ENCODE measurements at regions not wholly inside any gene's neighbourhood (a gene's known extent, or its start where the extent isn't known, plus 50 kb on each side); places are given as distances from the start of the nearest gene placed in this dataset.
"Not testable (repeated sequence)": the region's sequence is repeated elsewhere in the genome, so short reads cannot be mapped to it uniquely, and the experiment has no call there.

- no peaks in the 10 kb centered on the region for H3K27me3 ChIP-seq (ENCODE audit: insufficient read depth, low read length, poor library complexity, severe bottlenecking)
- H3K9me2 ChIP-seq (replicated peaks; ENCODE audit: low read depth, low read length): no peaks in the 10 kb centered on the region
- H3K9ac ChIP-seq (ENCODE audit: low read depth, low read length, poor library complexity, severe bottlenecking): no peak overlapping the region
- no peak overlapping the region for H2AFZ ChIP-seq (ENCODE audit: low read length)
- H3K4me3 ChIP-seq (ENCODE audit: low read length, poor library complexity, severe bottlenecking): no peak overlapping the region
- no peaks in the 10 kb centered on the region for H3F3A ChIP-seq (ENCODE audit: low read depth)
- no peak overlapping the region for H3K4me2 ChIP-seq (ENCODE audit: low read depth, low read length, poor library complexity, severe bottlenecking)
- no peaks in the 10 kb centered on the region for H4K20me1 ChIP-seq (ENCODE audit: insufficient read depth, low read length, poor library complexity, severe bottlenecking)
- no peaks in the 10 kb centered on the region for H3K79me2 ChIP-seq (ENCODE audit: insufficient read depth, low read length)
- H3K36me3 ChIP-seq (ENCODE audit: insufficient read depth, low read length): no peaks in the 10 kb centered on the region
- TF ChIP-seq EZH2phosphoT487 (IDR thresholded peaks at IDR 0.05; ENCODE audit: borderline replicate concordance) (no peak), CTCF (conservative IDR thresholded peaks at IDR 0.05; ENCODE audit: low read length) (no peak)
- no peaks in the 10 kb centered on the region for H3K4me1 ChIP-seq (ENCODE audit: insufficient read depth, low read length, poor library complexity, severe bottlenecking)
- H3K9me3 ChIP-seq (ENCODE audit: insufficient read depth, low read depth, low read length): no peaks in the 10 kb centered on the region
These were observed 213.1 kb downstream of the MSX2 start for GRCh38 chr5:174937201-174938123.

- no peaks in the 10 kb centered on the region for H3K27me3 ChIP-seq (ENCODE audit: insufficient read depth, low read length, poor library complexity, severe bottlenecking)
- H3K9me3 ChIP-seq (ENCODE audit: insufficient read depth, low read depth, low read length): no peaks in the 10 kb centered on the region
These were observed 211.6 kb downstream of the MSX2 start for GRCh38 chr5:174935854-174936474.

GRCh38 chr5:174931033-174931432 lies 206.7 kb downstream of the MSX2 start:
- H3K4me3 ChIP-seq (ENCODE audit: low read length, poor library complexity, severe bottlenecking): not testable (repeated sequence)

More at GRCh38 chr5:174935854-174936474, 211.6 kb downstream of the MSX2 start:
- Histone ChIP-seq H3K4me3 (ENCODE audit: low read length, poor library complexity, severe bottlenecking) (no peak overlapping the region), H3K9ac (ENCODE audit: low read depth, low read length, poor library complexity, severe bottlenecking) (no peak overlapping the region), H3K36me3 (ENCODE audit: insufficient read depth, low read length) (no peaks in the 10 kb centered on the region), H3F3A (ENCODE audit: low read depth) (no peaks in the 10 kb centered on the region), H3K4me1 (ENCODE audit: insufficient read depth, low read length, poor library complexity, severe bottlenecking) (no peaks in the 10 kb centered on the region), H3K4me2 (ENCODE audit: low read depth, low read length, poor library complexity, severe bottlenecking) (no peak overlapping the region), H3K79me2 (ENCODE audit: insufficient read depth, low read length) (no peaks in the 10 kb centered on the region), H3K9me2 (replicated peaks; ENCODE audit: low read depth, low read length) (no peaks in the 10 kb centered on the region), H2AFZ (ENCODE audit: low read length) (no peak overlapping the region), H4K20me1 (ENCODE audit: insufficient read depth, low read length, poor library complexity, severe bottlenecking) (no peaks in the 10 kb centered on the region)
- TF ChIP-seq EZH2phosphoT487 (IDR thresholded peaks at IDR 0.05; ENCODE audit: borderline replicate concordance): no peak
- peak; percentile 78 for TF ChIP-seq CTCF (conservative IDR thresholded peaks at IDR 0.05; ENCODE audit: low read length)

More at GRCh38 chr5:174931033-174931432, 206.7 kb downstream of the MSX2 start:
- H3K9ac ChIP-seq (ENCODE audit: low read depth, low read length, poor library complexity, severe bottlenecking); H3K27me3 ChIP-seq (ENCODE audit: insufficient read depth, low read length, poor library complexity, severe bottlenecking); H3F3A ChIP-seq (ENCODE audit: low read depth); H3K9me3 ChIP-seq (ENCODE audit: insufficient read depth, low read depth, low read length); H2AFZ ChIP-seq (ENCODE audit: low read length); H4K20me1 ChIP-seq (ENCODE audit: insufficient read depth, low read length, poor library complexity, severe bottlenecking); H3K4me2 ChIP-seq (ENCODE audit: low read depth, low read length, poor library complexity, severe bottlenecking); H3K4me1 ChIP-seq (ENCODE audit: insufficient read depth, low read length, poor library complexity, severe bottlenecking); H3K36me3 ChIP-seq (ENCODE audit: insufficient read depth, low read length); H3K9me2 ChIP-seq (replicated peaks; ENCODE audit: low read depth, low read length); H3K79me2 ChIP-seq (ENCODE audit: insufficient read depth, low read length): not testable (repeated sequence)
